ENCODE measurements at regions not wholly inside any gene's neighbourhood (a gene's known extent, or its start where the extent isn't known, plus 50 kb on each side); places are given as distances from the start of the nearest gene placed in this dataset.

- TF ChIP-seq EZH2 (IDR thresholded peaks at IDR 0.05; ENCODE audit: borderline replicate concordance, low read depth, low read length, severe bottlenecking), result no peak
- TF ChIP-seq POLR2AphosphoS5 (IDR thresholded peaks at IDR 0.05; ENCODE audit: insufficient read depth, low read depth, low read length), result no peak
- TF ChIP-seq, protein P1, sequence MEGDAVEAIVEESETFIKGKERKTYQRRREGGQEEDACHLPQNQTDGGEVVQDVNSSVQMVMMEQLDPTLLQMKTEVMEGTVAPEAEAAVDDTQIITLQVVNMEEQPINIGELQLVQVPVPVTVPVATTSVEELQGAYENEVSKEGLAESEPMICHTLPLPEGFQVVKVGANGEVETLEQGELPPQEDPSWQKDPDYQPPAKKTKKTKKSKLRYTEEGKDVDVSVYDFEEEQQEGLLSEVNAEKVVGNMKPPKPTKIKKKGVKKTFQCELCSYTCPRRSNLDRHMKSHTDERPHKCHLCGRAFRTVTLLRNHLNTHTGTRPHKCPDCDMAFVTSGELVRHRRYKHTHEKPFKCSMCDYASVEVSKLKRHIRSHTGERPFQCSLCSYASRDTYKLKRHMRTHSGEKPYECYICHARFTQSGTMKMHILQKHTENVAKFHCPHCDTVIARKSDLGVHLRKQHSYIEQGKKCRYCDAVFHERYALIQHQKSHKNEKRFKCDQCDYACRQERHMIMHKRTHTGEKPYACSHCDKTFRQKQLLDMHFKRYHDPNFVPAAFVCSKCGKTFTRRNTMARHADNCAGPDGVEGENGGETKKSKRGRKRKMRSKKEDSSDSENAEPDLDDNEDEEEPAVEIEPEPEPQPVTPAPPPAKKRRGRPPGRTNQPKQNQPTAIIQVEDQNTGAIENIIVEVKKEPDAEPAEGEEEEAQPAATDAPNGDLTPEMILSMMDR (IDR thresholded peaks at IDR 0.05; ENCODE audit: extremely low read depth in 1 of 2, insufficient read depth in 1 of 2, low read depth in 1 of 2, low read length in 2 of 2), result no peak
- TF ChIP-seq MYC (IDR thresholded peaks at IDR 0.05; ENCODE audit: low read depth, low read length), result no peak
- no peak for TF ChIP-seq JUN (IDR thresholded peaks at IDR 0.05; ENCODE audit: borderline replicate concordance, insufficient read depth, insufficient read length, low read depth)
- no peak for TF ChIP-seq GATA2 (IDR thresholded peaks at IDR 0.05; ENCODE audit: insufficient read depth, insufficient read length, low read depth, low read length)
- no peak for TF ChIP-seq POLR2A (IDR thresholded peaks at IDR 0.05; ENCODE audit: low read depth, low read length)
- no peak for TF ChIP-seq FOS (IDR thresholded peaks at IDR 0.05; ENCODE audit: borderline replicate concordance, insufficient read depth, low read length)
- TF ChIP-seq MAX (IDR thresholded peaks at IDR 0.05; ENCODE audit: insufficient read depth, insufficient read length), result no peak
- Histone ChIP-seq H3K4me3 (replicated peaks in 1 of 3; ENCODE audit: insufficient read depth in 1 of 3, low read depth in 1 of 3, low read length in 3 of 3) (no peak overlapping the region), H3K27me3 (ENCODE audit: control insufficient read depth in 2 of 2, insufficient read depth in 2 of 2, low read length in 2 of 2) (no peaks in the 10 kb centered on the region), H3K4me1 (ENCODE audit: control insufficient read depth, extremely low read depth, insufficient read depth, low read length) (no peaks in the 10 kb centered on the region), H4K20me1 (replicated peaks; ENCODE audit: control insufficient read depth, extremely low read depth, insufficient read depth, low read length) (no peaks in the 10 kb centered on the region), H3K27ac (ENCODE audit: insufficient read depth, low read depth, low read length) (no peak overlapping the region), H3K36me3 (ENCODE audit: control insufficient read depth in 2 of 2, extremely low read depth in 1 of 2, insufficient read depth in 2 of 2, low read length in 2 of 2) (no peaks in the 10 kb centered on the region), H3K9me3 (replicated peaks; ENCODE audit: control insufficient read depth, insufficient read depth, low read length) (no peaks in the 10 kb centered on the region), H3K9ac (replicated peaks; ENCODE audit: extremely low read depth, insufficient read depth, low read length) (no peak overlapping the region), H3K4me2 (ENCODE audit: insufficient read depth, low read length) (no peak overlapping the region), H3K9me1 (replicated peaks; ENCODE audit: control insufficient read depth, extremely low read depth, insufficient read depth, low read length) (no peaks in the 10 kb centered on the region), H2AFZ (ENCODE audit: low read depth, low read length) (no peak overlapping the region), H3K79me2 (ENCODE audit: control insufficient read depth, insufficient read depth, low read length) (no peaks in the 10 kb centered on the region)
- intact Hi-C loops (cut with micrococcal nuclease) (loop anchor here (2.0 kb wide), 1 partner anchor 1146 kb away; no protein-coding TSS in a partner anchor), dilution Hi-C loops (cut with MboI; ENCODE audit: extremely low pct_ligation_motif_present, low sequenced_read_pairs) (no loop called here)
- POLR2A ChIA-PET, result interaction anchor here (0.6 kb wide), 1 partner anchor 480 kb away, joined by 3 read pairs; no protein-coding TSS in a partner anchor
- FAIRE-seq (no peak), DNase-seq (ENCODE audit: low read depth, low spot score) (no peak)
- CTCF ChIA-PET, result interaction anchor here (1.1 to 3.7 kb wide), 35 partner anchors 10 to 1152 kb away, joined by 3 to 168 read pairs (median 6); no protein-coding TSS in a partner anchor
- no TSS peak for BruUV-seq (replicated peaks)
These were observed 221.2 kb downstream of the SETD4 start for GRCh38 chr21:35838987-35839763.

Data from endothelial cell of umbilical vein (primary cell).